HG02852 (cell line): ENCODE measurements at regions not wholly inside any gene's neighbourhood (a gene's known extent, or its start where the extent isn't known, plus 50 kb on each side); places are given as distances from the start of the nearest gene placed in this dataset.
"Not testable (repeated sequence)": the region's sequence is repeated elsewhere in the genome, so short reads cannot be mapped to it uniquely, and the experiment has no call there.

ENCODE experiments used
- ATAC-seq: cut with Tn5 transposase; IDR thresholded peaks from one replicate; pipeline ENCODE4 v1.9.1; 2021; ENCODE audit warnings: mild to moderate bottlenecking, moderate library complexity; ENCODE audit not compliant: unreplicated experiment

DNA sequence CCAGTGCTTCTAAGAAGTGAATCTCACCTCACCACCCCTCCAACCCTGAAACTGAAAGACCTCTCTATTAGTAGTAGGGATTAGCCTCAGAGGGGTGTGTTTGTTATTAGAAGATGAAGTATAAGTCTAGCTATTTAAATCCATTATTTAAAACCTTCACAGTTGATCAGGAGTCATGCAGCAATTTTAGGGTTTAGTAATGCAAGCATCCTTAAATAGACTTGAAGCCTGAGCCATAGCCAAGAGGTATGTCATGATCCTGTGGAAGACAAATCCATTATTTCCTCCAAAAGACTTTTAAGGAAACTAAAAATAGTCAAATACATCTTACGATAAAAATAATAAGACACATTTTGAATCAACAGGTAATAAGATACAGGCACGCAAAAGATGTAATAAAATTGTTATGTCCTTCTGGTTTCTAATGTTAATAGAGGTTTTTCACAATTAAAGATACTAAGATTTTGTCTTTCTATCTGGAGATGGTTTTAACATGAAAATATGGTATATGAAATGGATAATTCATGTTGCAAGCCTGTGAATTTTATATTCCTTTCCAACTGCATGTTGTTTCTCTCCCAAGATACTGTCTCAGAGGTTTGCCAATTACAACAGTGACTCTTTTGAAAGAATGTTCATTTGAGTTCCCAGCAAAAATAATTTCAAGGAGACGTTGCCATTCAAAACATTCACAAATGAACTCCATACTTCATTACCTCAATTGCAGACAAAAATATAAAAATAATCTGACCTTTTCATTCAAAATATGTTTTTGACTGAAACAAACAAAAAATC lies 68.0 kb downstream of the LUZP4 start:
- ATAC-seq, result no peak

DNA sequence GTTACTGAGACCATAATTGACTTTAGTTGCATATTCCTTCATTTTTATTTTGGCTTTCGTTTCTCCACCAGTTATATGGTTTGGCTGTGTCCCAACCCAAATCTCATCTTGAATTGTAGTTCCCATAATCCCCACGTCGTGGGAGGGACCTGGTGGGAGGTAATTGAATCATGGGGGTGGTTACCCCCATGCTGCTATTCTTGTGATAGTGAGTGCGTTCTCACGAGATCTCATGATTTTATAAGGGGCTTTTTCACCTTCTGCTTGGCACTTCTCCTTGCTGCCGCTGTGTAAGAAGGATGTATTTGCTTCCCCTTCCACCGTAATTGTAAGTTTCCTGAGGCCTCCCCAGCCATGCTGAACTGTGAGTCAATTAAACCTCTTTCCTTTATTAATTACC lies 70.0 kb downstream of the LUZP4 start:
- not testable (repeated sequence) for ATAC-seq

DNA sequence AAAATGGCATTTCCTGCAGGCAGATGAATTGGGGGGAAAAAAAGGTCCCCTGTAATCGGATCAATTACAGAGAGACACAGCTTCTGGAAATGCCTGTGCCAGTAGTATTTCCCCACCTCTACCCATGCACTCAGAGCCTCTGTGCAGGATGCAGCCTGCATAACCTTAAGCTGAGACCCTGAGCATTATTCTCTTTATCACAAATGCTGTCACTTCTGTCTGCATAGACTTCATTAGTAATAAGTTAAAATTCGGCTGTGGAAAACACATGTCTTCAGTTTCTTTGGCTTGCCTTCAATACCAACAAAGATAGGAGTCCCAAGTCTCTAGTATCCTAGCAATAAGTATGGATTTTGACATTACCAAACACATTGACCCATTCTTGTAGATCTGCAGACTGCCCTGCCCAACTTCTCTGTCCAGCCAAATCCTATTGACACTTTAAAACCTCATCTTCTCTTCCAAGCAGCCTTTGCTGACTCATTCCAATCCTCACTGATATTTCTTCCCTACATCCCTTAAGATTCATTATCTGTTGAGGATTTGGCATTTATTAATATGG lies 70.8 kb downstream of the LUZP4 start:
- no peak for ATAC-seq

DNA sequence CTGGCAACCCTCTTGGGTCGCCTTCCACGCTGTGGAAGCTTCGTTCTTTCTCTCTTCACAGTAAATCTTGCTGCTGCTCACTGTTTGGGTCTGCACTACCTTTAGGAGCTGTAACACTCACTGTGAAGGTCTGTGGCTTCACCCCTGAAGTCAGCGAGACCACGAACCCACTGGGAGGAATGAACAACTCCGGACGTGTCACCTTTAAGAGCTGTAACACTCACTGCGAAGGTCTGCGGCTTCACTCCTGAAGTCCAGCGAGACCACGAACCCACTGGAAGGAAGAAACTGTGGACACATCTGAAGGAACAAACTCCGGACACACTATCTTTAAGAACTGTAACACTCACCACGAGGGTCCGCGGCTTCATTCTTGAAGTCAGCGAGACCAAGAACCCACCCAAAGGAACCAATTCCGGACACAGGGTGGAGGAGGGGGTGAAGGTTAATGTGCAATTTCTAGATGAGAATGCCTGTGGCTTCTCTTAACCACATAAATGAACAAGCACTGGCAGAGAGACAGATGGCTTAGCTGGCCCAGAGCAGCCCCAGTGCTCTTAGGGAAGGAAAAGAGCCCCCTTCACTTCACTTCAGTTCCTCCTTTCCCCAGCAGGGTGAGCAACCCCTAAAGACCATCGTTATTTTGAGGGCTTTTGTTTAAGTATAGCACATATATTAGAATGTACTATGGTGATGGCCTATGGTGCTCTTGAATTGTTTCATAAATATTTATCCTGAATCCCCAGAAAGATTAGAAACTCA lies 73.0 kb downstream of the LUZP4 start:
- no peak for ATAC-seq

DNA sequence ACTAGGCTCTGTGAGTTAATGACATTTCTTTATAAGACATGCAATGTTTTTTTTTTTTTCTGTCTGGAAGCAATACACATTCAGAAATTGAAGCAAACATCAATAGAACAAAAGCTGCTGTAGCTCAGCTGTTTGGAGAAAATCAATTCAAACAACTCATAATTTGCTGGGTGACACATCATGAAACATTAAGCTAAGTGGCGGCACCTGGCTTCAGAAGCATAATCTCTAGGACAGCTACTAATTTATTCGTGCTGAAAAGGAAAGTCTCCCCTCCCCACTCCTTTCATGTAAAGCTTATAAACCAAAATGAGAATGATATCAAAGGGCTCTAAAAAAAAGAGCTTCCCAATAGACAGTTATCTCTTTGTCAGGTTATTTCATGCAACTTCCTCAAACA lies 73.9 kb downstream of the LUZP4 start:
- ATAC-seq, result no peak

DNA sequence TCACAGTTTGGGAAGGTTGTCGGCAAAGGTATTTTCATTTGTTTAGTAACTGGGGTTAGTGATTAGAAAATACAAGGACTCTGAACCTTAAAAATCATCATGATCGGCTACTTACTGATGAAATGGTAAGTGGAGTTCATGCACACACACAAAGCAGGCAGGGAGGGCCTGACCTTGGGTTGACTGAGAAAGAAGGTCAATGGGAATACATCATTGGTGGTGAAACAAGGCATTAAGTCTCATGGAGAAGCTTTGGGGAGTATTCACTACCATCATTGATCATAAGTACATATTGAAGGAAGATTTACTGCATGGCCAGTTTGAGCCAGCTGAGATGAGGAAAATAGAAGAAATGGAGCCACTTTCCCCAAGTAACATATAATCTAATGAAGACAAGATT lies 74.4 kb downstream of the LUZP4 start:
- ATAC-seq, result no peak

DNA sequence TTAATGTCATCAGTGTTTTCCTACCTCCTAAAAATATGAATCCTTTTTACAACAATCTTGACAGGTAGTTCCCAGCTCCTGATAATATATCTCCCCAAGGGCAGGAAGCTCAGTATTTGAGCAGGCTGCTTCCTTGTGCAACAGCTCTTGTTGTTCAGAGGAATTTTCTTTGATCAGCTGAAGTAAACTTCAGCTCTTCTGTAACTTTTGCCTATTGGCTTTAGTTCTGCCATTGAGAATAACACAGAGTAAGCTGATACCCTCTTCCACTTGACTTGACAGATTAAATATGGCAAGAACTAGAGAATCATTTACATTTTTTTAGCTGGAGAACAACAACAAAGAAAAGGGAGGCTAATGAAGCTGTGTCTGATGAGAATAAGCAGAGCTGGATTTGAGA lies 75.2 kb downstream of the LUZP4 start:
- ATAC-seq, result no peak

DNA sequence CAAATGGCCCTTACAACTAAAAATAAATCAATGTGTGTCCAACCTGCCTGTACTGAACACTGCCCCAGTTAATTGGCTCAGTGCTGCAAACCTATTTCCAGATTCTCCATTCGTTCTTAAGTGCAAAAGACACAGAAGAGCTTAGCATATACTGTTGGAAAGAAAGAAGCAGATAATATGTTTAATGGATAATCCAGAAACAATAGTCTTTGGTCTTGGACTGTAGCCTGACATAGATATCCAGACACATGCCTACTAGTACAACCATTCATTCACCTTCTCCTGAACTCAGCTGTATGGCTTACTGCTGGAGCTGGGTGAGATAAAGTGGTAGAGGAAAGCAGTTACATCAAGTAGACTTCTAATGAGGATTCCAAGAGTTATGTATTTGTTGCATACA lies 77.0 kb downstream of the LUZP4 start:
- no peak for ATAC-seq

DNA sequence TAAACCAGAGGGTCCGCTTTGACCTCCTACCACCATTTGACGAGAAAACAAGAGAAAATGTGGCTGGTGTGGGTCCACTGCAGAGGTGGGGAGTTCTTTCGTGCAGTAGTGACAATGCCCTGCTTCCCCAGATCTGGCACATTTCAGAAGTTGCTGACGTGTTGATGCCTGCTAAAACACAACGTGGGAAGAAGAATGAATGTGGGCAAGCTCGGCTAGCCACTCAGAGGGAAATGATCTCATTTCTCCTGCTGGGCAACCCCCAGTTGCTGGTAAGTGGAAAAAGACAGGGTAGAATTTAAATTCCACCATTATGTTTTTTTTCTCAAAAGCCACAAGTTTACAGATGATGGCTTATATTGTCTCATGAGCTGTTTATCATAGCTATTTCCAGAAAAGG lies 77.9 kb downstream of the LUZP4 start:
- no peak for ATAC-seq

DNA sequence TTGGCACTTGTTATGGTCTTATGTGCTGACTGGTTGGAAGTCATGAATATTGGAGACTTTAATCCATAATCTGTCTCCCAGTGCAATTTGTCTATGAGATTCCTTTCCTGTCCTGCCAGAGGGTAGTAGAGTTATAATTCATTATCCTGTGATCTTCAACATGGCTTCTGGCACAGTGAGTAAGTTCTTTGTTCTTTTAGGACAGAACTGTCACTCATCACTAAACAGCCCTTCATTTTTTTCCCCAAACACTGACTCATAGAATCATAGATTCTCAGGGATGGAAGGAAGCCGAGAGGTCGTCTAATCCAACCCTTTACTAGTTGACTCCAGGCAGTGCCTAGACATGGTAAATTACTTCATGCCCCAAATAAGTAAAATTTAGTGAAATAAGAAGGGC lies 78.4 kb downstream of the LUZP4 start:
- no peak for ATAC-seq

DNA sequence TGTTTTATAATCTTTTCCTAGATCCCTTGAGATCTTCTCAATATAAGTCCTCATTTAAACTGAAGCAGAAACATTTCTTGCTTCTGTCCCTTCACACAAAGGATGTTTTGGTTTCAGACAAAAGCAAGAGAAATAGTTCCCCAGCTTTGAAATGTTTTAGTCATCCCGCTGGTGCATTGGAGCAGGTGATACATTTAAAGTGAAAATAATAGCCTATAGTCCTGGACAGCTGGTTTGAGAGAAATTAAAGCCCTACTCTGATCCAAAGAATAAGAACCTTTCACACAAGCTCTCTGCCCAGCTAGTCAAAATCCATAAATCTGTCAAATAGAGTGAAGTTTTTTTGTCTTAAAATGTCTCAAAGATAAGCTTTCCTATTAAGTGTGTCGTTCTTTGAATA lies 79.4 kb downstream of the LUZP4 start:
- no peak for ATAC-seq

DNA sequence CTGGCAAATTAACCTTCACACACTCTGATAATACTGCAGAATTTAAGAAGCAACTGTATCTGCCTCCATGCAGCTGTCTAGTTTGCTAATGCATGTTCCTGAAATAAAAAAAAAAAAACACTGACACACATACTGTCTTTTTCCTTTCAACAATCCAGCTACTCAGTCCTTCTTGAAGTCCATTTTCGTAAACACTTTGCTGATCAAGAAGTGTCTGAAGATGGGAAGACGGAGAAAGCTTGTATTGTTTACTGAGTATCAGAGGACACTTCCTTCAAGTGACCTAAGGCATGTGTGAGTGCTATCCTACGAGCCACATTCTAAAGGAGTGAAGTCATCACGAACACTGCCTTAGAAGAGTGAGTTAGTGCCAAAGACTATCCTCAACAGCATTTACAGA lies 82.6 kb downstream of the LUZP4 start:
- ATAC-seq, result no peak

DNA sequence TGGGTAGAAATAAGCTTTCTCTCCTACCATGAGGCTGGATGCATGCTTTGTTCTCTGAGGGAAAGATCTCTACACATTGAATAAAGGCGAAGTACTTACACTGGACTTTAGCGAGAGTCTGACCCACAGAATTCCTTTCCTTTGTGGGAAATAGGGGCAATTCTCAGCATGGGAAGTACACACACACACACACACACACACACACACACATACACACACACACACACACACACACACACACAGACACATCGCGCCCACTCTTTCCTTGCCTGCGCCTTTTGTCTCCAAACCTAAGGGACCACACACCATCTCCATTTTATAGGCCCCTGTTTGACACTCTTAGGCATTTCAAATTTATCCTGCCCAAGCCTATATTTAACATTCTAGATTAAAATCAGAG lies 83.8 kb downstream of the LUZP4 start:
- no peak for ATAC-seq

DNA sequence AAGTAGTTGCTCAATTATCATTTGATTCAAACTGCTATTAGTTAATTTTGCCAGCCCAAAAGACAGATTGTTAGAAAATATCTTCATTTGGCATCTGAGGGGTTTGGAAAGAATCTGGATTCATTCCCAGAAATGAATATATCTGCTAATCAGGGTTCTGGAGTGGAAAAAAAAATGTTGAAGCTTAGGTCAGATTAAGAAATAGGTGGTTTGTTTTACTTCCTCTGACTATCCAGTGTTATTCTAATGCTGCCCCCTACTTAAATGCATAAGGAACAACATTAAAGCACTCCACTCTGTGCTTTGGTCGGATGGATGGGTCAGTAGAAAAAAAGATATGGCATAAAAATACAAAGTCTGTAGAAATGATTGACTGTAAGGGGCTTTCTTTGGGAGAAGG lies 89.0 kb downstream of the LUZP4 start:
- no peak for ATAC-seq

DNA sequence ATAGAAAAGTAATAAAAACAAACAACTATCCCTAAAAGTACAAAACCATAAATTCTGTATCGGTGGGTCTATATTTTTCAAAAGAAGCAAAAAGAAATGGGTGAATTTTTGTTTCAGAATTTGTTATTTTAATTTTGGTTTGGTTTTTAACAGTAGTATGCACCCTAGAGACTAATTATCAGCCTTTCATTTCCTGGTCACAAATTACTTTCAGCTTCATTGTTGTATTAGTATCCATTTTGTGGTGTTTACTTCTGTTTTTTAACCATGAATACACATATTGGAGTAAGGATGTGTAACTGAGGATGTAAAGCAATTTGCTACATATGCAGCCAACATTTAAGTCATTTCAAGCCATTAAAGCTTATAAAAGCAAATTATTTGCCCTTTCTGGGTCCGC lies 97.8 kb downstream of the LUZP4 start:
- ATAC-seq, result no peak

DNA sequence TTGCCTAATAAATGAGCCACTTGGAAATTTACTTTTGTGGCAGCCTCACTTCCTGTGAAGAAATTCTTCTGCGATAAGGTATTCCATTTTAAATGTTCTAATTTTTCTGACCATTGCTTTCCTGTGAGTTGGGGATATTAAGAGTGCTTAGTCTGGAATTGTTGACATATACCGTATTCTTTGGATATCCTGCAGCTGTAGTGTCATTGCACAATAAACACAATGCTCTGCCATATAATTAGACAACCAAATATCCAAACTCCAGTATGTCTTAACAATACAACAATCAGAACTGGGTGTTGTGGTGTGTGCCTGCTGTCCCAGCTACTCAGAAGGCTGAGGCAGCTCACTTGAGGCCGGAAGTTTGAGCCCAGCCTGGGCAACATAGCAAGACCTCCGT lies 99.4 kb downstream of the LUZP4 start:
- no peak for ATAC-seq

DNA sequence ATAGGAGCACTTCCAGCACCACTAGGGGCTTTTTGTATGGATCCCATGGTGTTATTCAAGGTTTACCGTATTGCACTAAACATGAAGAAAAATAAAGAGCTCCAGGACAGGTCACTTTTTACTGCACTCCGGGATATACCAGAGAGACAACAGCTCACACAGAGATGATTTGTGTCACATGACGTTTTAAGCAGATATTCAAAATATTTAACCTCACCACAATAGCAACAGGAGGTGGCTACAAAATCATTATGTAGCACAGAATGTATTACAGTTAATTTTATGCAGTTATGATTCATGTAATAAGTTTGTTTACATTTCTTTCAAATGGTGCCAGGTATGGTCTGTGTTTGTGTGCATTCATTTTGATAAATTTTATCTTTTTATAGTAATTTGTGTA lies 100.6 kb downstream of the LUZP4 start:
- no peak for ATAC-seq

DNA sequence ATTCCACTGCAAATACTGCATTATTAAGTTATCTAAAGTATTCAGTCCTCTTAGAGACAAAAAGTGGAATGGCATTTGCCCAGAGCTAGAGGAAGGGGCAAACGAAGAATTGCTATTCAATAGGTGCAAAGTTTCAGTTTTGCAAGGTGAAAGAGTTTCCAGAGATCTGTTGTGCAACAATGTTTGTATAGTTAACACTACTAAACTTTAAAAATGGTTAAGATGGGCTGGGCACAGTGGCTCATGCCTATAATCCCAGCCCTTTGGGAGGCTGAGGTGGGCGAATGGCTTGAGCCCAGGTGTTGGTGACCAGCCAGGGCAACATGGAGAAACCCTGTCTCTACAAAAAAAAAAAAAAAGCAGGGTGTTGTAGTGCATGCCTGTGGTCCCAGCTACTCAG lies 102.5 kb downstream of the LUZP4 start:
- no peak for ATAC-seq

DNA sequence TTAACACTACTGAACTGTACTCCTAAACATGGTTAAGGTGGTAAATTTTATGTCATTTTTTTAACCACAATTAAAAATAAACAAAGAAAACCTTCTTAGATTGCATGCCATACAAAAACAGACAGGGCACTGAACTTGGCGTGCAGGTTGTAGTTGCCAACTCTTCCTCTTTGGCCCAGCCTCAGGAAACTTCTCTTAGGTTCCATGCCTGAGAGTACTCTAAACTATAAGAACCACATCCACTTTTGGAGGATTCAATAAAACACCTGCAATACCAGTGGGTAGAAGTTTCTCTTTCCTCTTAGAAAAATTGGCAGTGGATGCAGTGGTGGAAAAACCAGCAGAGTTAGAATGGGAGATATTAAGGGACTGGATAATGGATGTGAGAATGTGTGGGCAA lies 103.4 kb downstream of the LUZP4 start:
- no peak for ATAC-seq

DNA sequence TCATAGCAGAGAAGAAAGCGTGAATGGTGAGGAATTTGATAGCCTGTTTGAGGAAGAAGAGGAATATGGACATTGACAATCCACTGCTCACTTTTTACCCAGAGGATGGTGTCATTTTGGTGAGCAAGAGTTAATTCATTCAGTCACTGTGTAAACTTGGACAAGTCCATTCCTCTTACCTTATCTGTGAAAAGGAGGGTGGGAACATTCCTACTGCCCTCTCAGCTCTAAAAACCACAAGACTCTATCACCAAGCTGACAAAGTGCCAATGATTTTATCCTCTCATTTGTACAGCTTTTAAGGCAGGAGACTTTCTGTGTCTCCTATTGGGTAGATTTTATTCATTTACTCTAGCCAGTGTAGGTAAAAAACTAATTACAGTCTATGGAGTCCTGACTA lies 103.8 kb downstream of the LUZP4 start:
- ATAC-seq, result no peak

DNA sequence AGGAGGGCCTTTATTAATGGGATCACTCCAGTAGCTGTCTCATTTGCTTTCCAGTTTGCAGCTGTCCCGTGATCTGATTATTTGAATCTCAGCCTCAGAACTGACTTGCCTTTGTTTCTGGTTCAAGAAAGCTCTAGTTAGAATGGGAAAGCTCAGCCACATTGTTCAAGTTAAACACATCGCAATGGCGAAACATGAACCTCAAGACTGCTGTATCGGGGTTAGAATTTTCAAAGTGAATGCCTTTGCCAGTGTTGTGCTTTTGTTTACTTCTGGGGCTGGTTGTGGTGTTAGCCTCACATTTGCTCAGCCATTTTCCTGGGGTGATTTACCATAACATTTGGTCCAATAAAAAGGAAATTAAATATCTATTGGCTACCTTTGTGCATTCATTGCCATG lies 105.3 kb downstream of the LUZP4 start:
- not testable (repeated sequence) for ATAC-seq

DNA sequence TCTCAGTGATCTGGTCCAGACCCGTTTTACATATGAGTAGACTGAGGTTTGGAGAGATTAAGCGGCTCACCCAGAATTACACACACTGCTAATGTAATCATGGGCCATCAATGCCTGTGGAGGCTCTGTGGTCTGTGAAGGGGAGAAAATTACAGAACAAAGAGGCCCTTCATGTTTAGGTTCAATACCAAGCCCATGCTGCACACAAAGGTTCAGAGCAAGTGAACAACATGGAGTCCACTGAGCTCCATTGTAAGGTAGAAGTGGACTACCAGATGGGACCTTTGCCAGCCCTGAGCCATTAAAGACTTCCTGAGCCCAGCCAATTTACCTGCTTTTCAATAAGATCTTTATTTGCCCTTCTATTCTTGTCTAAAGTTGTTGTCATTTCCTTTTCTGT lies 109.8 kb downstream of the LUZP4 start:
- no peak for ATAC-seq
